ENCODE measurements at regions not wholly inside any gene's neighbourhood (a gene's known extent, or its start where the extent isn't known, plus 50 kb on each side); places are given as distances from the start of the nearest gene placed in this dataset.

DNA sequence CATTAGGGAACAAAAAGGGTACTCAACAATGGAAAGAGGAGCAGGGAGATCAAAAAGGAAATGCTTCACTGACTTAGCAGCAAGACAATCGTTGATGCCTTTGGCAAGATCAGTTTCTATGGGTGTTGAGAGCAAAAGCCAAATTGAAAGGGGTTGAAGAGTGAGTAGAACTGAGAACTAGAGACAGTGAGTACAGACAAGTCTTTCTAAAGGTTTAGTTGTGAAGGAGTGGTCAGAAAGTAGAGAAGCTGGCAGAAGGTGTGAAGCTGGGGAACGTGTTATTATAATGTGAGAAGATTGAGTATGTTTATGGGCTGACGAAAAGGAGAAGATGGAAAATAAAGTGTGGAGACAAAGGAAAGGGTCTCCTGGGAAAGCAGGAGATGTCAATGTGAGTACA is 221.2 kb upstream of the USP25 start:
- Histone ChIP-seq H3K9ac (ENCODE audit: low read depth, low read length) (peak overlapping the region; percentile 5; the same call in 1 of the 2 replicates), H3K27me3 (ENCODE audit: insufficient read depth, low read length, poor library complexity) (no peaks in the 10 kb centered on the region), H3K4me1 (ENCODE audit: insufficient read depth, low read length) (peaks cover 32% of the 10 kb centered on the region), H4K20me1 (ENCODE audit: insufficient read depth, low read length) (no peaks in the 10 kb centered on the region), H3K79me2 (ENCODE audit: insufficient read depth, low read length) (no peaks in the 10 kb centered on the region), H3K4me2 (ENCODE audit: insufficient read depth, low read length) (no peak overlapping the region), H2AFZ (ENCODE audit: low read depth, low read length) (peak overlapping the region; percentile 69), H3K36me3 (ENCODE audit: insufficient read depth, low read length) (no peaks in the 10 kb centered on the region), H3K9me3 (ENCODE audit: insufficient read depth, low read length, severe bottlenecking) (no peaks in the 10 kb centered on the region), H3K27ac (ENCODE audit: low read length) (peak overlapping the region; percentile 73), H3K4me3 (ENCODE audit: low read depth in 1 of 2, low read length in 2 of 2) (no peak overlapping the region)
- 0 out of 3 replicates have a peak, but pooled peaks have one; percentile 14 for ATAC-seq (ENCODE audit: insufficient read depth, low read depth)
- no peak for DNase-seq
- TF ChIP-seq, protein P1, sequence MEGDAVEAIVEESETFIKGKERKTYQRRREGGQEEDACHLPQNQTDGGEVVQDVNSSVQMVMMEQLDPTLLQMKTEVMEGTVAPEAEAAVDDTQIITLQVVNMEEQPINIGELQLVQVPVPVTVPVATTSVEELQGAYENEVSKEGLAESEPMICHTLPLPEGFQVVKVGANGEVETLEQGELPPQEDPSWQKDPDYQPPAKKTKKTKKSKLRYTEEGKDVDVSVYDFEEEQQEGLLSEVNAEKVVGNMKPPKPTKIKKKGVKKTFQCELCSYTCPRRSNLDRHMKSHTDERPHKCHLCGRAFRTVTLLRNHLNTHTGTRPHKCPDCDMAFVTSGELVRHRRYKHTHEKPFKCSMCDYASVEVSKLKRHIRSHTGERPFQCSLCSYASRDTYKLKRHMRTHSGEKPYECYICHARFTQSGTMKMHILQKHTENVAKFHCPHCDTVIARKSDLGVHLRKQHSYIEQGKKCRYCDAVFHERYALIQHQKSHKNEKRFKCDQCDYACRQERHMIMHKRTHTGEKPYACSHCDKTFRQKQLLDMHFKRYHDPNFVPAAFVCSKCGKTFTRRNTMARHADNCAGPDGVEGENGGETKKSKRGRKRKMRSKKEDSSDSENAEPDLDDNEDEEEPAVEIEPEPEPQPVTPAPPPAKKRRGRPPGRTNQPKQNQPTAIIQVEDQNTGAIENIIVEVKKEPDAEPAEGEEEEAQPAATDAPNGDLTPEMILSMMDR (IDR thresholded peaks at IDR 0.05; ENCODE audit: borderline replicate concordance, extremely low read depth, low read length, poor library complexity, severe bottlenecking), result no peak
- TF ChIP-seq EZH2 (IDR thresholded peaks at IDR 0.05; ENCODE audit: borderline replicate concordance, low read depth, low read length, severe bottlenecking), result no peak

GRCh38 chr21:15514073-15514946 is 215.5 kb upstream of the USP25 start:
- TF ChIP-seq EZH2 (IDR thresholded peaks at IDR 0.05; ENCODE audit: borderline replicate concordance, low read depth, low read length, severe bottlenecking), result no peak
- TF ChIP-seq, protein P1 (IDR thresholded peaks at IDR 0.05; ENCODE audit: borderline replicate concordance, extremely low read depth, low read length, poor library complexity, severe bottlenecking), result peak; percentile 7
- Histone ChIP-seq H3K4me3 (ENCODE audit: low read depth in 1 of 2, low read length in 2 of 2) (peak overlapping the region in 1 of 2 experiments; percentile 15; a peak in 2 of 4 replicates), H3K4me2 (ENCODE audit: insufficient read depth, low read length) (peak overlapping the region; percentile 54)

GRCh38 chr21:15515908-15516307 is 213.9 kb upstream of the USP25 start:
- DNase-seq, result no peak
- Histone ChIP-seq H3K27me3 (ENCODE audit: insufficient read depth, low read length, poor library complexity) (no peaks in the 10 kb centered on the region), H3K79me2 (ENCODE audit: insufficient read depth, low read length) (no peaks in the 10 kb centered on the region), H4K20me1 (ENCODE audit: insufficient read depth, low read length) (no peaks in the 10 kb centered on the region), H3K27ac (ENCODE audit: low read length) (no peak overlapping the region), H3K9ac (ENCODE audit: low read depth, low read length) (no peak overlapping the region), H3K4me3 (ENCODE audit: low read depth in 1 of 2, low read length in 2 of 2) (no peak overlapping the region), H2AFZ (ENCODE audit: low read depth, low read length) (no peak overlapping the region), H3K4me1 (ENCODE audit: insufficient read depth, low read length) (peaks cover 37% of the 10 kb centered on the region), H3K36me3 (ENCODE audit: insufficient read depth, low read length) (no peaks in the 10 kb centered on the region), H3K9me3 (ENCODE audit: insufficient read depth, low read length, severe bottlenecking) (peaks cover 6% of the 10 kb centered on the region), H3K4me2 (ENCODE audit: insufficient read depth, low read length) (no peak overlapping the region)
- no peak for ATAC-seq (ENCODE audit: insufficient read depth, low read depth)
- no peak for TF ChIP-seq EZH2 (IDR thresholded peaks at IDR 0.05; ENCODE audit: borderline replicate concordance, low read depth, low read length, severe bottlenecking)
- TF ChIP-seq, protein P1 (IDR thresholded peaks at IDR 0.05; ENCODE audit: borderline replicate concordance, extremely low read depth, low read length, poor library complexity, severe bottlenecking), result no peak

More at GRCh38 chr21:15514073-15514946, 215.5 kb upstream of the USP25 start:
- Histone ChIP-seq H3K27ac (ENCODE audit: low read length) (peak overlapping the region; percentile 85), H3K79me2 (ENCODE audit: insufficient read depth, low read length) (no peaks in the 10 kb centered on the region), H2AFZ (ENCODE audit: low read depth, low read length) (peak overlapping the region; percentile 48), H3K9me3 (ENCODE audit: insufficient read depth, low read length, severe bottlenecking) (peaks cover 5% of the 10 kb centered on the region), H4K20me1 (ENCODE audit: insufficient read depth, low read length) (no peaks in the 10 kb centered on the region), H3K36me3 (ENCODE audit: insufficient read depth, low read length) (no peaks in the 10 kb centered on the region), H3K27me3 (ENCODE audit: insufficient read depth, low read length, poor library complexity) (no peaks in the 10 kb centered on the region), H3K4me1 (ENCODE audit: insufficient read depth, low read length) (peaks cover 36% of the 10 kb centered on the region), H3K9ac (ENCODE audit: low read depth, low read length) (peak overlapping the region; percentile 46)
- DNase-seq, result peak; percentile 89
- peak; percentile 97 for ATAC-seq (ENCODE audit: insufficient read depth, low read depth)

All from DND-41 (cell line).